ENCODE measurements at regions not wholly inside any gene's neighbourhood (a gene's known extent, or its start where the extent isn't known, plus 50 kb on each side); places are given as distances from the start of the nearest gene placed in this dataset.

DNA sequence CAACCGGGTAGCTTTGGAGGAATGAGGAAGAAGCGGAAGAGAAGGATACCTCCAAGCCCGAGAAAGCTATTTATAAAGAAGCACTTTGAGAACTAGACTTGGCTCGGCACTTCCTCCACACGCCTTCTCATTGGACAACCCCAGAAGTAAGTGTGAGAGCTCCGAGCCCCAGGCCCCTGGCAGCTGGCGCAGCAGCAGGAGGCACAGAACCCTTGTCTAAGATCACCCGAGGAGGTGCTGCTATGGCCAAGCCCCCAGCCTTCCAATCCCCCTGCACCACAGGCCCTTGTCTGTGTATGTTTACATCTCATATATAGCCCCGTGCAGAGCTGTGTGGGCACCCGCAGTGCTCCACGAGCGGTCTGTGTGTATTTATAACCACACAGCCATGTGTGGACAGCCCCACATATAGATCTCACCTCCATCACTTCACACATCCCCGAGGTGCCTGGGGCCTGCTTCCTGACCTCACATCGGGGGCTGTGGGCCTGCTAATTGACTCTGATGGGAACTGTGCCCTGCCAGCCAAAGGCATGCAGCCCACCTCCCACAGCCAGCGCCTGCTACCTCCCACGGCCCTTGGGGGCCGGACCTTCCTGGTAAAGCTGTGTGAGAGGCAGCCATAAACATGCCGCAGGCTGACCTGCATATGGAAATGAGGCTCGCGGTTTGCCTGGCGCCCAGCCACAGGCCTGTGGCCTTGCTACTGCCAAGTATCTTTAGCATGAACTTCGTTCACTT is 96.1 kb downstream of the C17orf67 start:
- peak; percentile 79 for DNase-seq (ENCODE audit: low read depth, low spot score)

GRCh38 chr17:56739376-56739775 is 94.3 kb downstream of the C17orf67 start:
- DNase-seq (ENCODE audit: low read depth, low spot score), result no peak

- DNase-seq (ENCODE audit: low read depth, low spot score), result no peak
Measured at GRCh38 chr17:56739776-56740175, 93.9 kb downstream of the C17orf67 start.

DNA sequence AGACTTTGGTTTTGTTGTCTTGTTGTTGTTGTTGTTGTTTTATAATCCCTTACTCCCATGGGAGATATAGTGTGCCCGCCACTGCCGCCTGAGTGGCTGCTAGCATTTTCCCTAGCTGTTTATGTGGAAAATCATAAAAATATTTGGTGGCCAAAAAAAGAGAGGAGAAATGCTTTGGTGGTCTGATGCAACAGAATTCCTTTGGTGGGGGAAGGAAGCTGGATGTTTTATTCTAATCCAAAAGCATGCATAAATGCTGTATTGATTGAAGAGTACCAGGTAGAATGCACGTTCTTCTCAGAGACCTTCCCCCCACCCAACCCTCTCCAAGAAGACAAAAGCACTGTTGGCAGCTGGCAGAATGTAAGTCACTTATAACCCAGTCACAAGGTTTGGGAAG is 93.2 kb downstream of the C17orf67 start:
- no peak for DNase-seq (ENCODE audit: low read depth, low spot score)

Measured in ELF-1 (cell line).